Suprapubic skin (tissue), 4 donors: ENCODE measurements at regions not wholly inside any gene's neighbourhood (a gene's known extent, or its start where the extent isn't known, plus 50 kb on each side); places are given as distances from the start of the nearest gene placed in this dataset.
"Not testable (repeated sequence)": the region's sequence is repeated elsewhere in the genome, so short reads cannot be mapped to it uniquely, and the experiment has no call there.

Experiments
- EP300 ChIP-seq: sonication (generic); formaldehyde crosslinking; IDR thresholded peaks from one replicate; pipeline ENCODE4 v1.6.1; 2017; ENCODE audit warnings: antibody characterized with exemption
- POLR2A ChIP-seq, 2 donors: fragments of 450-650 bp; IDR thresholded peaks; one replicate each; pipeline ENCODE4 v1.6.1; 2017; ENCODE audit warnings: antibody characterized with exemption in 2 of 2, mild to moderate bottlenecking in 2 of 2, moderate library complexity in 2 of 2
- POLR2AphosphoS5 ChIP-seq, 3 donors: sonication (generic); formaldehyde crosslinking; IDR thresholded peaks; one replicate each; pipeline ENCODE4 v1.6.1; 2017; ENCODE audit warnings: antibody characterized with exemption in 3 of 3
- TF ChIP-seq, protein P1 (sequence below), 2 donors: fragments of 200-600 bp in 1 of 2; fragments of 450-650 bp in 1 of 2; sonication (generic) in 1 of 2; IDR thresholded peaks; one replicate each; pipeline ENCODE4 v1.5.1; 2016 to 2019; ENCODE audit warnings: antibody characterized with exemption in 2 of 2, mild to moderate bottlenecking in 1 of 2, moderate library complexity in 1 of 2

DNA sequence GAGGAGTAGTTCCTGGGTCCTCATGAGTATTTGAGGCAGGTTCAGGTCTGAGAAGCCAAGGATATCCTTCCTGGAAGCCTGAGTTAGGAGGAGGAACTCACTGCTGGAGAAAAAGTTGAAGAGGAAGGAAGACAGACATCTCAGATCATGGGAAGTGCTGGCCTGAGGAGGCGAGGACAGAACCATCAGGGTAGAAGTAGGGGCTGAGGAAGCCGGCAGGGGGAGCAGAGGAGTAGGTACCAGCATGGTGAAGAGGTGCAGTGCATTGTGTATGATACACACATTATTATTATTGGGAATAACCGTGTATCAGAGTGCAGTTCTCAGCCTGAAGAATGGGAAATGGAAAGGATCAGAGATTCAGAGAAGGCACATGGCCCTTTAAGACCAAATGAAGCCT lies 103.2 kb upstream of the PRB2 start:
- TF ChIP-seq, protein P1, sequence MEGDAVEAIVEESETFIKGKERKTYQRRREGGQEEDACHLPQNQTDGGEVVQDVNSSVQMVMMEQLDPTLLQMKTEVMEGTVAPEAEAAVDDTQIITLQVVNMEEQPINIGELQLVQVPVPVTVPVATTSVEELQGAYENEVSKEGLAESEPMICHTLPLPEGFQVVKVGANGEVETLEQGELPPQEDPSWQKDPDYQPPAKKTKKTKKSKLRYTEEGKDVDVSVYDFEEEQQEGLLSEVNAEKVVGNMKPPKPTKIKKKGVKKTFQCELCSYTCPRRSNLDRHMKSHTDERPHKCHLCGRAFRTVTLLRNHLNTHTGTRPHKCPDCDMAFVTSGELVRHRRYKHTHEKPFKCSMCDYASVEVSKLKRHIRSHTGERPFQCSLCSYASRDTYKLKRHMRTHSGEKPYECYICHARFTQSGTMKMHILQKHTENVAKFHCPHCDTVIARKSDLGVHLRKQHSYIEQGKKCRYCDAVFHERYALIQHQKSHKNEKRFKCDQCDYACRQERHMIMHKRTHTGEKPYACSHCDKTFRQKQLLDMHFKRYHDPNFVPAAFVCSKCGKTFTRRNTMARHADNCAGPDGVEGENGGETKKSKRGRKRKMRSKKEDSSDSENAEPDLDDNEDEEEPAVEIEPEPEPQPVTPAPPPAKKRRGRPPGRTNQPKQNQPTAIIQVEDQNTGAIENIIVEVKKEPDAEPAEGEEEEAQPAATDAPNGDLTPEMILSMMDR (IDR thresholded peaks at IDR 0.05), result not testable (repeated sequence)
- not testable (repeated sequence) for TF ChIP-seq POLR2A (IDR thresholded peaks at IDR 0.05); EP300; POLR2AphosphoS5 (IDR thresholded peaks at IDR 0.05)
